GM13977 (cell line): ENCODE measurements at regions not wholly inside any gene's neighbourhood (a gene's known extent, or its start where the extent isn't known, plus 50 kb on each side); places are given as distances from the start of the nearest gene placed in this dataset.

Source experiments
- DNase-seq: peaks from one replicate; pipeline ENCODE4 v3.0.0; 2012; ENCODE audit warnings: low spot score
- CTCF ChIP-seq: IDR thresholded peaks from 2 replicates; pipeline ENCODE4 v1.5.1; 2012; ENCODE audit warnings: mild to moderate bottlenecking, control low read depth; ENCODE audit not compliant: insufficient read depth; ENCODE audit errors: extremely low read depth, missing control alignments
- in situ Hi-C: fragments of 300-500 bp; cut with MboI; formaldehyde crosslinking; loops from one replicate; pipeline ENCODE4 v1.12.0; 2022; ENCODE audit warnings: low sequenced_read_pairs, low pct_unique_long_range_greater_than_20kb, mixed read lengths, inconsistent platforms; ENCODE audit not compliant: unreplicated experiment

- no peak for DNase-seq
- in situ Hi-C loops = no loop called here
These were observed 1043.2 kb upstream of the ADGRB3 start for GRCh38 chr6:67591910-67592309.

DNA sequence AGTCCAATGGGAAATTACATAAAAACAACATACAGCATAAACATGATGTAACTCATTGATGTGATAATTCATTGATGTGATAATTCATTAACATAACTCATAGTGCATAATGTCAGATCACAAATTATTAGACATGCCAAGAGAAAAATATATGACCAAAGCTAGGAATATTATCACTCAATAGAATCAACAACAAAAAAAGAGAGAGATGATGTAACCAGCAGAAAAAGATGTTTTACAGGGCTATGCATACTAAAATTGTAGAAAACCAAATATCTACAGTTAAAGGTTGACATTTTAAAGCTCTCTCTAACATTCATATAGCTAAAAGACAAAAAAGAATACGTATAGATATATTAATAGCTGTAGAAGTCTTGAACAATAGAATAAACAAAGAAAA is 1067.2 kb upstream of the ADGRB3 start:
- in situ Hi-C loops = no loop called here
- no peak for TF ChIP-seq CTCF
- DNase-seq = no peak

More at GRCh38 chr6:67591910-67592309, 1043.2 kb upstream of the ADGRB3 start:
- TF ChIP-seq CTCF = no peak

- no peak for DNase-seq
- no peak for TF ChIP-seq CTCF
These were observed 1071.4 kb upstream of the ADGRB3 start for GRCh38 chr6:67563671-67564070.

GRCh38 chr6:67560068-67560467 is 1075.0 kb upstream of the ADGRB3 start:
- DNase-seq = no peak
- in situ Hi-C loops = no loop called here
- no peak for TF ChIP-seq CTCF

More at GRCh38 chr6:67563671-67564070, 1071.4 kb upstream of the ADGRB3 start:
- in situ Hi-C loops = no loop called here

DNA sequence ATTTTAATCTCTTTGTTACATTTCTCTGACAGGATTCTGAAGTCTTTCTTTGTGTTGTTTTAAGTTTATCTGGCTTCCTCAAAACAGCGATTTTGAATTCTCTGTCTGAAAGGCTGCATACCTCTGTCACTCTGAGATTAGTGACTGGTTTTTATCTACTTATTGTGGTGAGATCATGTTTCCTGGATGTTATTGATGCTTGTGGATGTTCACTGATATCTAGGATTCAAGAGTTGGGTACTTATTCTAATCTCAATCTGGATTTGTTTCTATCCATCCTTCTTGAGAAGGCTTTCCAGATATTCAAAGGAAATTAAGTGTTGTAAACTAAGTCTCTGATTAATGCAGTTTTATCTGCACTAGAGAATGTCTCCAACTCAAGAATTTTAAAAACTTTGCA is 1076.1 kb upstream of the ADGRB3 start:
- no peak for DNase-seq
- no peak for TF ChIP-seq CTCF
- in situ Hi-C loops = no loop called here

GRCh38 chr6:67544851-67545452 is 1090.1 kb upstream of the ADGRB3 start:
- DNase-seq = no peak
- no peak for TF ChIP-seq CTCF
- in situ Hi-C loops = no loop called here
